Neural cell (in vitro differentiated cells): ENCODE measurements at regions not wholly inside any gene's neighbourhood (a gene's known extent, or its start where the extent isn't known, plus 50 kb on each side); places are given as distances from the start of the nearest gene placed in this dataset.

Source experiments
- H2AFZ ChIP-seq: fragments of 200-600, 300-800 bp; sonication (generic), shearing (Covaris generic); 2 replicates; pipeline ENCODE4 v1.6.0; 2014; ENCODE audit warnings: low read depth, mild to moderate bottlenecking, antibody characterized with exemption, low read length, moderate library complexity
- H3F3A ChIP-seq: fragments of 200-600 bp; shearing (Covaris generic); 2 replicates; pipeline ENCODE4 v1.6.1; 2016; ENCODE audit warnings: mild to moderate bottlenecking, moderate library complexity, mixed read lengths, antibody characterized with exemption, low read length; ENCODE audit not compliant: insufficient read depth, poor library complexity, severe bottlenecking
- H3K27ac ChIP-seq: fragments of 200-600, 300-800 bp; sonication (generic), shearing (Covaris generic); 2 replicates; pipeline ENCODE4 v1.5.1; 2014; ENCODE audit warnings: mild to moderate bottlenecking, low read length, moderate library complexity
- H3K27me3 ChIP-seq: fragments of 300-800, 200-600 bp; sonication (generic), shearing (Covaris generic); 2 replicates; pipeline ENCODE4 v1.6.0; 2014; ENCODE audit warnings: mild to moderate bottlenecking, low read depth, low read length, moderate library complexity; ENCODE audit not compliant: insufficient read depth
- H3K36me3 ChIP-seq: fragments of 300-800, 200-600 bp; sonication (generic), shearing (Covaris generic); 2 replicates; pipeline ENCODE4 v1.5.1; 2014; ENCODE audit warnings: mild to moderate bottlenecking, antibody characterized with exemption, low read length, moderate library complexity; ENCODE audit not compliant: insufficient read depth
- H3K4me2 ChIP-seq: fragments of 300-800, 200-600 bp; sonication (generic), shearing (Covaris generic); 2 replicates; pipeline ENCODE4 v1.6.0; 2014; ENCODE audit warnings: mild to moderate bottlenecking, low read length
- H3K4me3 ChIP-seq: fragments of 300-800, 200-600 bp; sonication (generic), shearing (Covaris generic); 2 replicates; pipeline ENCODE4 v1.5.1; 2014; ENCODE audit warnings: mild to moderate bottlenecking, low read length, moderate library complexity
- H3K79me2 ChIP-seq: fragments of 200-600 bp; shearing (Covaris generic); replicated peaks from 2 replicates; pipeline ENCODE4 v1.6.0; 2014; ENCODE audit warnings: mild to moderate bottlenecking, low read length, moderate library complexity; ENCODE audit not compliant: insufficient read depth
- H3K9ac ChIP-seq: fragments of 300-800, 200-600 bp; sonication (generic), shearing (Covaris generic); 2 replicates; pipeline ENCODE4 v1.6.1; 2016; ENCODE audit warnings: mild to moderate bottlenecking, low read length, mixed read lengths
- H3K9me2 ChIP-seq: fragments of 200-600 bp; shearing (Covaris generic); 2 replicates; pipeline ENCODE4 v1.6.1; 2016; ENCODE audit warnings: mild to moderate bottlenecking, low read length, mixed read lengths; ENCODE audit not compliant: insufficient read depth
- H3K9me3 ChIP-seq: fragments of 200-600, 300-800 bp; sonication (generic), shearing (Covaris generic); 2 replicates; pipeline ENCODE4 v1.6.1; 2016; ENCODE audit warnings: mild to moderate bottlenecking, mixed run types, low read length, moderate library complexity, mixed read lengths
- H4K20me1 ChIP-seq: fragments of 200-600 bp; shearing (Covaris generic); 2 replicates; pipeline ENCODE4 v1.6.1; 2016; ENCODE audit warnings: mild to moderate bottlenecking, mixed run types; ENCODE audit not compliant: insufficient read depth
- CTCF ChIP-seq: fragments of 450-650 bp; IDR thresholded peaks from 2 replicates; pipeline ENCODE4 v1.5.1; 2014; ENCODE audit warnings: antibody characterized with exemption, mild to moderate bottlenecking, moderate library complexity; ENCODE audit not compliant: poor library complexity, severe bottlenecking
- EP300 ChIP-seq: fragments of 450-650 bp; conservative IDR thresholded peaks from 2 replicates; pipeline ENCODE4 v1.6.1; 2014; ENCODE audit warnings: antibody characterized with exemption, mild to moderate bottlenecking, moderate library complexity; ENCODE audit not compliant: poor library complexity, severe bottlenecking
- EZH2 ChIP-seq: fragments of 200-600, 300-800 bp; shearing (Covaris generic), sonication (generic); IDR thresholded peaks from 2 replicates; pipeline ENCODE4 v1.6.1; 2014; ENCODE audit warnings: antibody characterized with exemption, low read length, borderline replicate concordance, mild to moderate bottlenecking; ENCODE audit not compliant: insufficient read depth, poor library complexity, severe bottlenecking
- MXI1 ChIP-seq: fragments of 450-650 bp; conservative IDR thresholded peaks from 2 replicates; pipeline ENCODE4 v1.6.1; 2014; ENCODE audit warnings: antibody characterized with exemption, mild to moderate bottlenecking; ENCODE audit not compliant: poor library complexity, severe bottlenecking
- POLR2AphosphoS5 ChIP-seq: IDR thresholded peaks from 2 replicates; pipeline ENCODE4 v1.6.1; 2012
- RAD21 ChIP-seq: fragments of 450-650 bp; conservative IDR thresholded peaks from 2 replicates; pipeline ENCODE4 v1.6.1; 2014; ENCODE audit warnings: antibody characterized with exemption, mild to moderate bottlenecking, moderate library complexity
- SMC3 ChIP-seq: fragments of 450-650 bp; conservative IDR thresholded peaks from 2 replicates; pipeline ENCODE4 v1.6.1; 2014; ENCODE audit warnings: antibody characterized with exemption, mild to moderate bottlenecking, moderate library complexity; ENCODE audit not compliant: poor library complexity
- TAF1 ChIP-seq: IDR thresholded peaks from 2 replicates; pipeline ENCODE4 v1.6.1; 2012; ENCODE audit warnings: low read depth
- TF ChIP-seq, protein P1 (sequence below): IDR thresholded peaks from 2 replicates; pipeline ENCODE4 v1.6.1; 2012; ENCODE audit warnings: borderline replicate concordance

GRCh38 chr14:31930493-31931240 is 146.4 kb upstream of the ARHGAP5 start:
- no peak overlapping the region for H2AFZ ChIP-seq
- H3K4me2 ChIP-seq, result no peak overlapping the region
- H4K20me1 ChIP-seq, result no peaks in the 10 kb centered on the region
- no peaks in the 10 kb centered on the region for H3K9me2 ChIP-seq
- H3F3A ChIP-seq, result no peaks in the 10 kb centered on the region
- H3K27ac ChIP-seq, result no peak overlapping the region
- no peaks in the 10 kb centered on the region for H3K36me3 ChIP-seq
- H3K79me2 ChIP-seq, result no peaks in the 10 kb centered on the region
- H3K4me3 ChIP-seq, result no peak overlapping the region
- H3K9ac ChIP-seq, result no peak overlapping the region
- H3K27me3 ChIP-seq, result no peaks in the 10 kb centered on the region
- TF ChIP-seq EZH2, result no peak
- TF ChIP-seq RAD21, result no peak
- TF ChIP-seq CTCF, result no peak
- TF ChIP-seq POLR2AphosphoS5, result no peak
- no peak for TF ChIP-seq EP300
- no peak for TF ChIP-seq SMC3
- TF ChIP-seq TAF1, result no peak
- no peak for TF ChIP-seq MXI1
- TF ChIP-seq, protein P1, sequence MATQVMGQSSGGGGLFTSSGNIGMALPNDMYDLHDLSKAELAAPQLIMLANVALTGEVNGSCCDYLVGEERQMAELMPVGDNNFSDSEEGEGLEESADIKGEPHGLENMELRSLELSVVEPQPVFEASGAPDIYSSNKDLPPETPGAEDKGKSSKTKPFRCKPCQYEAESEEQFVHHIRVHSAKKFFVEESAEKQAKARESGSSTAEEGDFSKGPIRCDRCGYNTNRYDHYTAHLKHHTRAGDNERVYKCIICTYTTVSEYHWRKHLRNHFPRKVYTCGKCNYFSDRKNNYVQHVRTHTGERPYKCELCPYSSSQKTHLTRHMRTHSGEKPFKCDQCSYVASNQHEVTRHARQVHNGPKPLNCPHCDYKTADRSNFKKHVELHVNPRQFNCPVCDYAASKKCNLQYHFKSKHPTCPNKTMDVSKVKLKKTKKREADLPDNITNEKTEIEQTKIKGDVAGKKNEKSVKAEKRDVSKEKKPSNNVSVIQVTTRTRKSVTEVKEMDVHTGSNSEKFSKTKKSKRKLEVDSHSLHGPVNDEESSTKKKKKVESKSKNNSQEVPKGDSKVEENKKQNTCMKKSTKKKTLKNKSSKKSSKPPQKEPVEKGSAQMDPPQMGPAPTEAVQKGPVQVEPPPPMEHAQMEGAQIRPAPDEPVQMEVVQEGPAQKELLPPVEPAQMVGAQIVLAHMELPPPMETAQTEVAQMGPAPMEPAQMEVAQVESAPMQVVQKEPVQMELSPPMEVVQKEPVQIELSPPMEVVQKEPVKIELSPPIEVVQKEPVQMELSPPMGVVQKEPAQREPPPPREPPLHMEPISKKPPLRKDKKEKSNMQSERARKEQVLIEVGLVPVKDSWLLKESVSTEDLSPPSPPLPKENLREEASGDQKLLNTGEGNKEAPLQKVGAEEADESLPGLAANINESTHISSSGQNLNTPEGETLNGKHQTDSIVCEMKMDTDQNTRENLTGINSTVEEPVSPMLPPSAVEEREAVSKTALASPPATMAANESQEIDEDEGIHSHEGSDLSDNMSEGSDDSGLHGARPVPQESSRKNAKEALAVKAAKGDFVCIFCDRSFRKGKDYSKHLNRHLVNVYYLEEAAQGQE, result no peak
- no peaks in the 10 kb centered on the region for H3K9me3 ChIP-seq

DNA sequence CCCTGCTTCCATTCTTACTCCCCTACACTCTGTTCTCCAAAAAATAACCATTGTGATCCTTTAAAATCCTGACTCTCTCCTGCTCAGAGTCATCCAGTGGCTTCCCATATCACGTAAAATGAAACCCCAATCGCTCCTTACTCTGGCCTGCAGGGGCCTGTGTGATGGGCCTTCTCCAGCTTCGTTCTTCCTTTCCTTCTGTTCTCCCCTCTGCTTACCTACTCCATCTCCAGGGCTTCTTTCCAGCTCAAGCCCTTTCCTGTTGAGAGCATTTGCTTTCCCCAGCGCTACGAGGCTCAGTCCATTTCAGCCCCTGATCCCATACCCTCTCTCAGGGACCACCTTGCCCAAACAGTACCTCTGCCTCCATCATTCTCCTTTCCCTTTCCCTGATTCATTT is 144.4 kb upstream of the ARHGAP5 start:
- no peaks in the 10 kb centered on the region for H3K9me2 ChIP-seq
- H3F3A ChIP-seq, result no peaks in the 10 kb centered on the region
- no peak overlapping the region for H3K27ac ChIP-seq
- no peaks in the 10 kb centered on the region for H4K20me1 ChIP-seq
- H3K9ac ChIP-seq, result no peak overlapping the region
- H3K4me3 ChIP-seq, result no peak overlapping the region
- H3K79me2 ChIP-seq, result no peaks in the 10 kb centered on the region
- no peaks in the 10 kb centered on the region for H3K27me3 ChIP-seq
- no peak overlapping the region for H2AFZ ChIP-seq
- H3K36me3 ChIP-seq, result no peaks in the 10 kb centered on the region
- TF ChIP-seq EP300, result no peak
- no peak for TF ChIP-seq POLR2AphosphoS5
- TF ChIP-seq, protein P1, result no peak
- no peak for TF ChIP-seq CTCF
- H3K4me2 ChIP-seq, result no peak overlapping the region
- no peaks in the 10 kb centered on the region for H3K9me3 ChIP-seq
